ENCODE measurements at regions not wholly inside any gene's neighbourhood (a gene's known extent, or its start where the extent isn't known, plus 50 kb on each side); places are given as distances from the start of the nearest gene placed in this dataset.

- DNase-seq (ENCODE audit: low spot score) (no peak), ATAC-seq (ENCODE audit: low FRiP score) (no peak)
- TF ChIP-seq, protein P1, sequence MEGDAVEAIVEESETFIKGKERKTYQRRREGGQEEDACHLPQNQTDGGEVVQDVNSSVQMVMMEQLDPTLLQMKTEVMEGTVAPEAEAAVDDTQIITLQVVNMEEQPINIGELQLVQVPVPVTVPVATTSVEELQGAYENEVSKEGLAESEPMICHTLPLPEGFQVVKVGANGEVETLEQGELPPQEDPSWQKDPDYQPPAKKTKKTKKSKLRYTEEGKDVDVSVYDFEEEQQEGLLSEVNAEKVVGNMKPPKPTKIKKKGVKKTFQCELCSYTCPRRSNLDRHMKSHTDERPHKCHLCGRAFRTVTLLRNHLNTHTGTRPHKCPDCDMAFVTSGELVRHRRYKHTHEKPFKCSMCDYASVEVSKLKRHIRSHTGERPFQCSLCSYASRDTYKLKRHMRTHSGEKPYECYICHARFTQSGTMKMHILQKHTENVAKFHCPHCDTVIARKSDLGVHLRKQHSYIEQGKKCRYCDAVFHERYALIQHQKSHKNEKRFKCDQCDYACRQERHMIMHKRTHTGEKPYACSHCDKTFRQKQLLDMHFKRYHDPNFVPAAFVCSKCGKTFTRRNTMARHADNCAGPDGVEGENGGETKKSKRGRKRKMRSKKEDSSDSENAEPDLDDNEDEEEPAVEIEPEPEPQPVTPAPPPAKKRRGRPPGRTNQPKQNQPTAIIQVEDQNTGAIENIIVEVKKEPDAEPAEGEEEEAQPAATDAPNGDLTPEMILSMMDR (IDR thresholded peaks at IDR 0.05), result no peak
These were observed 466.8 kb downstream of the SOX6 start for GRCh38 chr11:15889363-15890030.

DNA sequence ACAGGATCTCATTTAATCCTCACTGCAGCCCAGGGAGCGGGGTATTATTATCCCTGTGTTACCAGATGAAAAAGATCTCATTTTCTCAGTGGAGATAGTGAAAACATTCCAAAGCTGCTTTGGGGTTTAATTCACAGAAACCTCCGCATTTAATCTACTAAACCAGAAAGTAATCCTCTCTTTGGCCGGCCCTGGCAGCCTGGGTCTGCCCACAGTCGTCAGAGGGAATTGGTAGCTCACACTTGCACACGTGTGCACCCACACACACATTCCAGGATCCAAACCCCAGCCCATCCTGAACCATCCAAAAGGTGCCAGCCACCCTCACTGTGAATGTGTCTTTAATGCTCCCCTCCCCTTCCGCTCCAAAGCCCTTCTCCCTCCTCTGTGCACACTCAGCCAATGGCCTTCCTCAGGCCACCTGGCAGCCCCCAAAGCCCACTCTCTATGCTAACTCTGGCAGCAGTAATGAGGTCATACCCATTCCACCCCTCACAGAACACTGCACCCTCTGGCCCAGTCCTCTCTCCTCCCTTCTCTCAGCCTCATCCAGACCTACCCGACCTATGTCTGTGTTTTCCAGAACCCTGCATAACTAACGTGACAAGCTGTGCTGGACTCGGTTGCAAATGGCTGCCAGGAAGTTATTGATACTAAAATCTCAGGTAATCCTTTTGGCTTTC, 466.2 kb downstream of the SOX6 start:
- TF ChIP-seq, protein P1 (IDR thresholded peaks at IDR 0.05), result no peak
- no peak for ATAC-seq (ENCODE audit: low FRiP score)
- no peak for DNase-seq (ENCODE audit: low spot score)

GRCh38 chr11:15893080-15893492, 463.3 kb downstream of the SOX6 start:
- TF ChIP-seq, protein P1 (IDR thresholded peaks at IDR 0.05), result no peak
- ATAC-seq (ENCODE audit: low FRiP score) (no peak), DNase-seq (ENCODE audit: low spot score) (no peak)

GRCh38 chr11:15896026-15896425, 460.3 kb downstream of the SOX6 start:
- DNase-seq (ENCODE audit: low spot score), result no peak
- ATAC-seq (ENCODE audit: low FRiP score), result no peak
- TF ChIP-seq, protein P1 (IDR thresholded peaks at IDR 0.05), result no peak

GRCh38 chr11:15896530-15896929, 459.8 kb downstream of the SOX6 start:
- no peak for ATAC-seq (ENCODE audit: low FRiP score)
- TF ChIP-seq, protein P1 (IDR thresholded peaks at IDR 0.05), result no peak
- no peak for DNase-seq (ENCODE audit: low spot score)

- TF ChIP-seq, protein P1 (IDR thresholded peaks at IDR 0.05), result no peak
- ATAC-seq (ENCODE audit: low FRiP score) (no peak), DNase-seq (ENCODE audit: low spot score) (no peak)
These were observed 459.0 kb downstream of the SOX6 start for GRCh38 chr11:15897211-15897960.

Measured in omental fat pad (tissue), 3 donors.